GM12872 (cell line): ENCODE measurements at regions not wholly inside any gene's neighbourhood (a gene's known extent, or its start where the extent isn't known, plus 50 kb on each side); places are given as distances from the start of the nearest gene placed in this dataset.

Source experiments
- TF ChIP-seq, protein P1 (sequence below): IDR thresholded peaks from 3 replicates; pipeline ENCODE4 v1.5.1; 2011; ENCODE audit warnings: low read depth, mild to moderate bottlenecking, low read length, moderate library complexity; ENCODE audit not compliant: insufficient read depth

DNA sequence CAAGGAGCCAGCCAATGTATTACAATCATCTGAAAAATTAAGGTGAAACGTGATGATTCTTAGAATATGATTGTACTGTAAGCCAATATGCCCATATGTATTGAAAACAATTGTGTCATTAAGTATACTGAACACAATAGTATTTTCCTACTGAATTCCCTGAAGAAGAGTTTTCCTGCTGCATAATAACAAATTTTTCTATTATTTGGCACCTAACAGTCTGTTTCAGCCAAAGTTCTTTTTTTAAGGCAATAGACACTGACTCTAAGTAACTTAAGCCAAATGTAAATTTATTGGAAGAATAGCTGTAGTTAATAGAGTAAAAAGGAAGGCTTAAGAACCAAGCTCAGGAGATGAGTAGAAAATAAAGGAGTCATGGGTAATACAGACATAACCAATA lies 220.6 kb downstream of the PPP4R3C start:
- TF ChIP-seq, protein P1, sequence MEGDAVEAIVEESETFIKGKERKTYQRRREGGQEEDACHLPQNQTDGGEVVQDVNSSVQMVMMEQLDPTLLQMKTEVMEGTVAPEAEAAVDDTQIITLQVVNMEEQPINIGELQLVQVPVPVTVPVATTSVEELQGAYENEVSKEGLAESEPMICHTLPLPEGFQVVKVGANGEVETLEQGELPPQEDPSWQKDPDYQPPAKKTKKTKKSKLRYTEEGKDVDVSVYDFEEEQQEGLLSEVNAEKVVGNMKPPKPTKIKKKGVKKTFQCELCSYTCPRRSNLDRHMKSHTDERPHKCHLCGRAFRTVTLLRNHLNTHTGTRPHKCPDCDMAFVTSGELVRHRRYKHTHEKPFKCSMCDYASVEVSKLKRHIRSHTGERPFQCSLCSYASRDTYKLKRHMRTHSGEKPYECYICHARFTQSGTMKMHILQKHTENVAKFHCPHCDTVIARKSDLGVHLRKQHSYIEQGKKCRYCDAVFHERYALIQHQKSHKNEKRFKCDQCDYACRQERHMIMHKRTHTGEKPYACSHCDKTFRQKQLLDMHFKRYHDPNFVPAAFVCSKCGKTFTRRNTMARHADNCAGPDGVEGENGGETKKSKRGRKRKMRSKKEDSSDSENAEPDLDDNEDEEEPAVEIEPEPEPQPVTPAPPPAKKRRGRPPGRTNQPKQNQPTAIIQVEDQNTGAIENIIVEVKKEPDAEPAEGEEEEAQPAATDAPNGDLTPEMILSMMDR, result no peak

DNA sequence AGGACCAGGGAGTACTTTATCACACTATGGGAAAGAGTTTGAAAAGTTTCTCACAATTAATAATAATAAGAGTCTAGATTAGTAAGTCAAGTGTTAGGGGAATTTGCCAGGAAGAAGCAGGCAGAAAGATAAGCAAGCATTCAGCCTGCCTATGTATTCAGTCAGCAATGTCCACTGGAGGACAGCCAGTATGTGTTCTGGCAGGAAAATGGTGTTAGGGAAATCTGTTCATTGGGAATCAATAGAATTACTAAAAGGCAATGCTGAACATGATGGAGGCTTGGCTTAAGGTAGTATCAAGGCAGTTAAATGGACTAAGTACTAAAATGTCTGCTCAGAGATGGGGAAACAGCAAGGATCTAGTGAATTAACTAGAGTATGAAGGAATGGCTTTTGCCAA lies 221.2 kb downstream of the PPP4R3C start:
- TF ChIP-seq, protein P1, result no peak

DNA sequence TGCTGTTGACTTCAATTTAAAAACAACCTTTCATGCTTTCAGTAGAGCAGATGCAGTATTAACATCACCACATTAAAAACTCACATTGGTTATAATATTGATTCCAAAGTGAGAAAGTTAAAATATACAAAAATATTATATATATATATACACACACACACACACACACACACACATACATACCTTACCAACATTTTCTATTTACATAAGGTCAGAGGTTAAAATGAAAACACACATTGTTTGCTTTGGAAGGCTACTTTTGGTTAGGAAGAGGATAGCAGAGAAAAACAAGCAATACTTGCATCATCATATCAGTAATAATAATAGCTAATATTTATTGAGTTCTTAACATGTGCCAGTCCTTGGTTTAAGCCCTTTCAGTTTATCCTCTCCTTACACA lies 226.5 kb downstream of the PPP4R3C start:
- TF ChIP-seq, protein P1, result no peak

DNA sequence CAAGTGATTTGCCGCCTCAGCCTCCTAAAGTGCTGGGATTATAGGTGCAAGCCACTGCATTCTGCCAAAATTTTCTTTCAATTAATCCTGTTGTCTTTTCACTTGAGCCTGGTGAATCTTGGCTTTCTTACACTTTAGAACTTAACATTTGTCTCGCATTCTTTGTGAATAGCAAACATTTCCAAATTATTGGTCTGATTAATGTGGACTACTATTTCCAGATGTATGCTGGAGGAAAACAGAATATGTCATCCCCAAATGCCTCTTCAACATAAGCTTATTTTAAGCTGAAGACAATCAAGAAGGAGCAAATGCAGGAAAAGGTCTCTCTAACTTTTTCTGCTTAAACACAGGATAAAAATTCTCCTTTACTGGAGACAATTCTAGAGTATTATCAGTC lies 233.4 kb downstream of the PPP4R3C start:
- TF ChIP-seq, protein P1, result no peak

DNA sequence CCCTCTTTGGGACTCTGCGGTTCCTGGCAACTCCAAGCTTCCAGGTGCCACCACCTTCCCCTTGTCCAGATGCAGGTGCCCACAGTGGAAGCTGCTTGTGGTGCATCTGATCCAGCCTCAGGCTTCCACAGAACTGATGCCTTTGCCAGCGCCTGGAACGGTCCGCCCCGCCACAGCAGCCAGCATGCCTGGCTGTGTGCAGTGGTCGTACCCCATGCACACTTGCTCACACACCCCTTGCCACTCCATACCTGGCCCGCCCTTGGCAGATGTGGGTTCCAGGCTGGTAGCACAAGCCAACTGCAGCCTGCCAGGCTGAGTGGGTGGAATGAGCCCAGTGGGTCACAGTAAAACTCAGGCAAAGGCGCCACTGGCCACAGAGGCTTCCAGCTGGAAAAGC lies 240.5 kb downstream of the PPP4R3C start:
- TF ChIP-seq, protein P1, result no peak

- TF ChIP-seq, protein P1, result peak; percentile 63
Measured at GRCh38 chrX:27186671-27187070, 276.5 kb downstream of the PPP4R3C start.

DNA sequence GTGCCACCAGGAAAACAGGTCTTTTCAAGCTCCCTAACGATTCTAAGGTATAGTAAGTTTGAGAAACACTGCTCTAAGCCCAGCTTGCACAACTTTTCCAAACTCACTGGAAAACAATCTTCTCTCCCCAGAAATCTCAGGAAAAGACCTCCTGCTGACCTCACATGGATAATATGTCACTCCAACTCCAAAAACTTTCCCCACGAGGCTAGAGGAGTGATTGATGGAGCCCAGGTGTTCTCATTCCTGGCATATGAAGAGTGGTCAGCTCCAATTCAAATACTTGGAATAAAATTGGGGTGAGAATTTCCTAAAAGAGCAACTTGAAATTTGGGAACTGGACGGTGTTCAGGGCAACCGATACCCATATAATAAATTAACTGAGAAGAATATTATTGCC lies 299.9 kb downstream of the PPP4R3C start:
- TF ChIP-seq, protein P1, result no peak

GRCh38 chrX:27162496-27162895 lies 300.6 kb downstream of the PPP4R3C start:
- TF ChIP-seq, protein P1, result no peak
